HG03520 (cell line): ENCODE measurements at regions not wholly inside any gene's neighbourhood (a gene's known extent, or its start where the extent isn't known, plus 50 kb on each side); places are given as distances from the start of the nearest gene placed in this dataset.

ENCODE experiments used
- ATAC-seq: cut with Tn5 transposase; IDR thresholded peaks from one replicate; pipeline ENCODE4 v1.9.1; 2021; ENCODE audit warnings: mild to moderate bottlenecking, moderate library complexity; ENCODE audit not compliant: unreplicated experiment

DNA sequence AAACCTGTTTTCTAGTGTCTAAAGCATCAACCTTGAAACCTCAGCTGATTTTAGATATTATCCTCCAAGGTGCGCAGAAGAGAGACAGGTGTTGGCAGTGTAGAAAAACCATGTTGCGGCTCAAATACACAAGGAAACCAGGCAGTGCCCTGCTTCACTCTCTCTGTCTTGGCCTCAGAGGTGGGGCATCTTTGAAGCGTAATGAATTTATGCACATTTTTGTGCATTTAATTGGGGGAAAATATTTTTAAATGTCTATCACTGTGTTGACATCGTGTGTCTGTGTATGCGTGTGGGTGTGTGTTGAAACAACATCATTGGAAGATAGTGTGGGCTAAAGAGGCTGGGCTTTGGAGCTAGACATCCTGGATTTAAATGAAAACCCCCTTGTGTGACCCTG, 334.0 kb upstream of the CHD6 start:
- ATAC-seq = no peak

DNA sequence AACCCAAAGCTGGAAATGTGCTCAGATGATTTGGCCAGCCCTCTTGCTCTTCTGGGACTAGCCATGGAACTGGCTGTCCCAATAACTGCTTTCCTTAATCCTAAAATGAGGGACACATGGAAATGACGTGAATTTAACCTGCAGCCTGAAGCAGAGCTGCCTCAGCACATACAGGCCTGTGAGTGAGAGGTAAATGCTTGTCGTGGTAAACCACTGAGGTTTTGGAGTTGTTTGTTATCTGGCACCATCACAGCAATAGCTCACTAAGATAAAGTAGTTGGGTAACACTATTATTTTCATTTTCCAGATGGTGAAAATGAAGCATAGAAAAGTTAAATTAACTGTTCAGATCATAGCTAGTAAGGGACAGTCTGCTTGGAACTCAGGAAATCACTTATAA, 333.4 kb upstream of the CHD6 start:
- no peak for ATAC-seq

DNA sequence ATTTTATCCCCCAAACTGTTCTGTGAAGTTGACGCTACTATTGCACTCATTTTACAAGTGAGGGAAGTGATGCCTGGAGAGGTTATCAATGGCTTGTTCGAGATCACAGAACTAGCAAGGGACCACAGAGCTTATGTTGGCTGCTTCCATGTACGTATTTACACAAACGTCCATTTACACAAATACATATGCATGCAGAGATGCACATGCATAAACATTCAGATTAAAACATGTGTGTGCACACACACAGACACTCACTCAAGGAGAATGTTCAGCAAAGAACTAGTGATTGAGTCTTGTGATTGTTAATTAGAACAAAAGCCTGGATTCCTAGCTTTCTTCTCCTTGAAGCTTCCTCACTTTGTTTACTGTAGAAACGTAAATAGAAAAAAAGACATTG, 321.5 kb upstream of the CHD6 start:
- ATAC-seq = no peak

DNA sequence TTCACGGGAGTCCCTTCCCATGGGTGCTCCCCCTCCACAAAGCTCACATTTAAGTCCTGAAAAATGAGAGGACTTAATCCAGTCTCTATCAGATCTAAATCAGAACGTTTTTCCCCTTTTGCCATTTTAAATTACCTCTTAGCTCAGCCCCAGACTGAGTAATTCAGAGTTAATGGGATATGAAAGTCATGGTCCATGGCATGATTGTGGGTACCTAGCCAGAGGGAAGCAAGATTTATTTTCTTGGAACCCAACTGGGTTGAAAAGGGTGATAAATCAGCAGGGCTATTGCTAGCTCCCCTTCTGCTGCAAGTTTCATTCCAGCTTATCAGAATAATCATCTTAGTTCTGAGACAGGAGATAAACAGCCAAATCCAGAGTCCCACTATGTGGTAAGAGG, 320.2 kb upstream of the CHD6 start:
- ATAC-seq = no peak

DNA sequence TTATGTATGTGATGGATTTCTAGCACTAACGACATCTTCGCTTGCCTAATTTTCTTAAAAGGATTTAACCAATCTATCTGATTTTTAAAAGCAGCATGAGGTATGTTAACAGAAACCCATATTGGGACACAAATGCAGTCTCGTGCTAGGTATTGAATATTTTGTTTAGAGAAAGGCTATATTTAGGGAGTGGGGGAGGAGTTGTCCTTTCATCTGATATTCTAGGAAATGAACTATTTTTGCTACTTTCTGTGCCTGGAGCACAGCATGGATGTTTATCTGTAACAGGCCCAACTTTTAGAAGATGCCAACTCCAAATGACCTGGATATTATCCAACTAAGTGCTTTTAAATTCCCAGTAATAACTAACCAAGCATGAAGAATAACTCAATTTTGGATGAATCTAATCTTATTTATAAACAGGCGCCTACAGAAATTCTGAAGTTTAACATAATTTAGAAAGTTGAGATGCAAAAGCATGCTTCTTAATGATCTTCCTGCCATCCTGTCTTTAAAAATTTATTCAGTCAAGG, 317.1 kb upstream of the CHD6 start:
- ATAC-seq = no peak

DNA sequence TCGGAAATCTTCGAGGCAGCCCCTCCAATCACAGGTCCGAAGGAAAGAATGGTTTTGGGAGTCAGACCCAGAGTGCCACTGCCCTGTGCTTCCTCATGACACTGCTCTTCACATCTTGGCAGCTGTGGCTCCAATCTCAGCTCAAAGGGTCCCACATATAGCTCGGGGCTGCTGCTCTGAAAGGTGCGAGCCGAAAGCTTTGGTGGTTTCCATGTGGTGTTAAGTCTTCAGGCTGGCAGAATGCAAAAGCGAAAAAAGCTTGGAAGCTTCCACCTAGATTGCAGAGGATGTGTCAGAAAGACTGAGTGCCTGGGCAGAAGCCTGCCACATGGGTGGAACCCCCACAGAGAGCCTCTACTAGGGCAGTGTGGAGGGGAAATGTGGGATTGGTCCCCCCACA, 314.3 kb upstream of the CHD6 start:
- ATAC-seq = no peak

DNA sequence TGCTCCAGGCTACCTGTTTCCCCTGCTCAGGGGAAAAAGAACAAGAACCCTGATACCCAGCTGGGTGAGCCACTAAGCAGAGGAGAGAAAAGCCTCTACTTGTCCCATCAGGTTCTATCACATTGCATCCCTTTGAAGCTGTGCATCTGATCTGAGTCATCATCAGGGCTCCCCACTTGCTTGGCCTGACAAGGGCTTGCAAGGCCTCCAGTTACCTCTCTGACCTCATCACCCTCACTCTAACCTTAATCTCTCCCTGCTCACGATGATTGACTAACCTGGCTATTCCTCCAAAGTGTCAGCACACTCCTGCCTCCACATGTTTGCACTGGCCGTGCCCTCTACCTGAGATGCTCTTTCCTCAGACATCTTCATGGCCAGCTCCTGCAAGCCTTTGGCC, 309.5 kb upstream of the CHD6 start:
- no peak for ATAC-seq

DNA sequence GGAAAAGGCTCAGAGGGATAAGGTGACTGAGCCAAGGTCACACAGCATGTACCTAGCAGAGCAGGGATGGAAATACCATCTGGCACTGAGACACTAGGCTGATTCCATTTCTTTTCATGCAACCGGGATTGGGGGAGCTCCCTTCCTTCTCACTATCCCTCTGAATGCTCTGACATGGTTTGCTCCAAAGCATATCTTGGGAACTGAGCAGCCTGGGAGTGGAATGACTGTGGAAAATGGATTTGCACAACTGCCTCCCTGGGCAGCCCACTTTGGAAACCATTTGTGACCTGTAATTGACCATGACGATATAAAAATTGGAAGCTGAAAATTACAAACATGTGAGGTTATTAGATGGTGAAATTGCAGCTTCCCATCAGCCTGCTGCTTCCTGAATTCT, 309.0 kb upstream of the CHD6 start:
- ATAC-seq = no peak

DNA sequence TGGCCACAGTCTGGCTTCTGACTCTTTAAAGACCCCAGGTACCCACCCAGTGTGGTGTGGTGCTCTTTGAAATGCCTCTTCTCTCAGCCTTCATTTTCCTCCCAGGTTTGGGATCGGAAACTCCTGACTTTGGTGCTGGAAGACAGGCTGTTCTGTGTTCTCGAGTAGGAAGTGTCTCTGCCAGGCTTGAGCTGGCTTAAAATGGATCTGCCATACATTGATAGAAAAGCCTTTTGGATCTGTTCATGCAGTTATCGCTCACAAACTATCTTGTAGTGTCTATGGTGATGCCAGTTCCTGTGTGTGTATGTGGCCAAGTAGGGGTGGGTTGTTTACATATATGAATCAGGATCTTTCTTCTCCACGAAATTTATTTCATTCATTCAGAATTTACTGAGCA, 307.3 kb upstream of the CHD6 start:
- ATAC-seq = no peak

DNA sequence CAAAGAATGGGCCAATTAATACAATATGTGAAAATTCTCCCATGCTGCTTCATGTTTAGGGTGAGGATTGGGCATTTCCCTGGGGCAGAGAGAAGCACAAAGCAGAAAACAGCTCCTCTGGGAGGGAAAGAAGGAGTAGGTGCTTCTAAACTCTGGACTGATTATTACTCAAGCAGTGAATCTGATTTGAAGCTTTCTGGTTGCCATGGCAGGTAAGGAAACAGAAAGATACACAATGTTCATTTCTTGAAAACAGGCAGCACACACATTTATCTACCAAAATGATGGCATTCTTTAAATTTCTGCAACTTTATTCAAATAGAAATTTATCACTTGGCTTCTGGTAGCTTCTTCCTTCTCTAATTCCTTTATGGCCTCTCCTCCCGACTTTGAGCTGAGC, 305.4 kb upstream of the CHD6 start:
- no peak for ATAC-seq

DNA sequence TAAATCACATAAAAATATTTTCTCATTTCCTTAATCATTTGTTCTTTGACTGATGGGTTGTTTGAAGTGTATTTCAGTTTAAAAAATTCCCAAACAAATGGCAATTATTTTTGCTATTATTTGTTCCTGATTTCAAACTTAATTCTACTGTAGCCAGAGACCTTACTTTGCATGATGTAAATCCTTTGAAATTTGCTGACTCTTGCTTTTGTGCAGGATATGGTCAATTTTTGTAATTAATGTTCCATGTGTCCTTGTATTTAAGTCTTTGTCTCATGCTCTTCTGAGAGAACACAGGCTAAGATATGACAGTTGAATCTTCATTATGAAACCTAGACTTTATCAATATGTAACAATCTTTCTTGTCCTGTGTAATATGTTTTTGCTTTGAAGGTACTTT, 295.0 kb upstream of the CHD6 start:
- ATAC-seq = no peak

DNA sequence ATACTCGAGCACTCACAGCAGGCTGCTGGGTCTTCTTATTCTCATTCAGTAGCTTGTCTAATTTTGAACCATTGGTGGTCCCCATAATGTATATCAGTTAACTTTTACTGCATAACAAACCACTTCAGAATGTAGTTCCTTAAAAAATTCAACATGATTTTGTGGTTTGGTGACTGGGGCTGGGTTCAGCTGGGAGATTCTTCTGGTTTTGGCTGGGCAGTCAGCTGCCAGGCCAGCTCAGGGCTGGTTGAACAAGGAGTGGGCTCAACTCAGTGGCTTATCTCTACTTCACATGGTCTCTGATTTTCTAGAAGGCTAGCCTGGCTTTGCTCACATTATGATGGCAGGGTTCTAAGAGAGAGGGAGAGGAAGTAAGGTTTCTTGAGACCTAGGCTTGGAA, 292.4 kb upstream of the CHD6 start:
- no peak for ATAC-seq

DNA sequence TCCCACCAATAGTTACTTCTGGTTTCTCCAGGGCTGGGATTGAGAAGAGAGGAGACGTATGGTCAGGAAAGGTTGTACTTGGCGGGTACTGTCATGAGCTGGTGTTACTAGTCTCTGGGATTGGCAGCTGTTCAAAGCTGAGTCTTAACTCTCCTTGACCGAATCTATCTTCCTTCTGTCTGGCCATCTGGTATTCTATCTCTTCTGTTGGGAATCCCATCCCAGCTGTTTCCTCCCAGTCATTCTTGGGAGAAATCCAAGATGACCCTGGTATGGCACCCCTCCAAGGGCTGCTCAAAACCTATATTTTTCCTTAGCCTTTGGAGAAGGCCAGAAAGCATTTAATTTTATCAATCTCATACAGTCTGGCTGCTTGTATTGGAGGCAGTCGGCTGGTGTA, 287.0 kb upstream of the CHD6 start:
- ATAC-seq = no peak

DNA sequence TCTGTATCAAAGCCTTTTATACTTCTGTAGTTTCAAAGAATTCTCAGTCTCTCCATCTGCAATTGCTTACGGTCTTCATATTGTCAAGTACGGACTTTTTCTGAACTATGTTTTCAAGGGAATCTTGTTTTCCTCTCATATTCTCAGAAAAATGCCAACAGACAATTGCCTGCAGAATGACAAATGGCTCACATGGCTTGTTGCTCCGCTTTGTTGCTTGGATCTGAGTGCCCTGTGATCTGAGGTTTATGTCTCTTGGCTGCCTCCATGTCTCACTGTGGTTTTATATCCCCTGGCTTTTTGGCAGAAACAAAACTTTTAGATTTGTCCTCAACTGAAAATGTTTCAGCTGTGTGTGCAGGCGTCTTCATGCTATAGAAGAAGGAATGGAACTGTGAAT, 285.4 kb upstream of the CHD6 start:
- ATAC-seq = no peak

DNA sequence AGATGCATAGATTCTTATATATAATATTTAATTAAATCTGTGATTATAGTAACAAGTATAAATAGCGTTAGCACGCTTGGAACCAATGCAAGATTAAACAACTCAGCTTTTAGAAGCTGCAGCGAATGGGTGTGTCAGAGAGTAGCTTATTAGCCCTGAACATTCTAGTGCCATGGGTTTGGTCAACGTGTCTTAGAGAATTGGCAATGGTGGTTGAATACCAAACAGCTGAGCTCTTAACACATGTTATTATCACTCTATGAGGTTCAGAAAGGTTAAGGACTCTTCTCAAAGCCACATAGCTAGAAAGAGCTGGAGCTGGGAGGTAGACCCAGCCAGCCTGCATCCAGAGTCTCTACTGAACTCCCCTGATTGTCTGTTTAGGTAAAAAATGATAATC, 284.2 kb upstream of the CHD6 start:
- no peak for ATAC-seq

DNA sequence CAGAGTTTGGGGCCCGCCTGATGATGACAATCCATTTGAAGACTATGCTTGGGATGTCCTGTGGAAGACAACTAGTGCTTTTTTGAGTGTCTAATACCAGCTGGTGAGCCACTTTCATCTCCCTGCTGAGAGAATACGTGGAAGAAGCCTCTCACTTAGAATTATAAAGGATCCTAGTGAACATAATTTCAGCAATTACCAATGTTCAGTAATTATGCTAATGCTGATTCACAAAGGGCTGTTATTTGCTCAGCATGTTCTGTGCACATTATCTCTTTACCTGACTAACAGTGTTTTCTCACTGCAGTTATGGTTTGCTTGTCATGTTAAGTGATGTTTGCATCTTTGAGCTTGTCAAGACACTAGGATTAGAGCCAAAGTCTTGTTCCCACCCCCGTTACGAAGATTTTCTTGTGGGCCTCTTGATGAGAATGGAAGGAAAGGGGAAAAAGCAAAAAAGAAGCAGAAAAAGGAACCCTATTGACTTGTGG, 282.1 kb upstream of the CHD6 start:
- ATAC-seq = no peak

DNA sequence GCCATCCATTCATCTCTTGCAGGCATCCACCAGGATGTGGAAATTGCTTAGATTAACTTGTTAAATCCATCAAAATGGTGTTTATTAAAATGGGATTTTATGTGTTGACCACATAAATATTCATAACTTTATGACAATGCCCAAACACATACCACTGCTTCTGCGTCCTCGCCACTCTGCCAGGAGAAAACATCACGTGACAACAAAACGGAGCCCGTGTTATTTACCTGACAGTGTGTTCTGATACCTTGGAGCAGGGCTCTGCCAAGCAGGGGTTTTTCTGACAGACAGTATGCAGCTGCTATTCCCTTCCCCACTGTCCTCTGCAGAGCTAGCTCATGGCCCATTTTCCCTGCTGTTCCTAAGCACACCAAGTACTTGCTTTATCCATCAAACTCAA, 279.5 kb upstream of the CHD6 start:
- ATAC-seq = no peak

DNA sequence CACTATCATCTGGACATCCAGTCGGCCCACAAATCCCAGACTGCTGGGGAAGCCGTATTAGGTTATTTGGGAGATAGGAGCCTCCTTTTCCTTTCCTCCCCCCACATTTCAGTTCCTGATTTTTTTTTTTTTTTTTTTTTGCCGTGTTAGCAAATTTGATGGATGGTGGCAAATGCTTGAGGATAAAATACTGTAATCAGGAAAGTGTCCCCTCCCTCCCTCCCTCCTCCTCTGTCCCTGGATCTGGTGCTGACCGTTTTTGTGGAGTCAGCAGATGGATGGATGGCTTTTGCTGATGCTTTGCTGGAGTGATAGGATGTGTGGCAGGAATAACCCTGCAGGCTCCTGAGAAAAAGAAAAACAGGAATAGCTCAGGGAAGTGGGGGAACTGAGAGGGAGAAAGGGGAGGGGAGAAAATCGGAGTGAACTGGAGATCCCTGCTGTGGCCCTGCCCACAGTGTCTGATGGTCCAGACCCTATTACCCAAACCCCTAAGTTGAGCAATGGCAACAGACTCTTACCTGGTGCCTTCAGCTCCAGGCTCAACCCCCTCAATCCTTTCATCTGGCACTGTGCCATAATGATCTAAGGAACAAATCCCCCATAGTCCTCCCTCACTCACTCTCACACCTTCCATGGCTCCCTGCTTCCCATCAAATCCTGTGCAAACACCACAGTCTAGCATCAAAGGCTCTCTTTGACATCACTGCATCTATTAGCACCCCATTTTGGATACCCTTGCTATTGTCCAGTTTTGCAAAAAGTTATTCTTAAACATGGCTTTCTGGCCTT, 277.3 kb upstream of the CHD6 start:
- no peak for ATAC-seq

DNA sequence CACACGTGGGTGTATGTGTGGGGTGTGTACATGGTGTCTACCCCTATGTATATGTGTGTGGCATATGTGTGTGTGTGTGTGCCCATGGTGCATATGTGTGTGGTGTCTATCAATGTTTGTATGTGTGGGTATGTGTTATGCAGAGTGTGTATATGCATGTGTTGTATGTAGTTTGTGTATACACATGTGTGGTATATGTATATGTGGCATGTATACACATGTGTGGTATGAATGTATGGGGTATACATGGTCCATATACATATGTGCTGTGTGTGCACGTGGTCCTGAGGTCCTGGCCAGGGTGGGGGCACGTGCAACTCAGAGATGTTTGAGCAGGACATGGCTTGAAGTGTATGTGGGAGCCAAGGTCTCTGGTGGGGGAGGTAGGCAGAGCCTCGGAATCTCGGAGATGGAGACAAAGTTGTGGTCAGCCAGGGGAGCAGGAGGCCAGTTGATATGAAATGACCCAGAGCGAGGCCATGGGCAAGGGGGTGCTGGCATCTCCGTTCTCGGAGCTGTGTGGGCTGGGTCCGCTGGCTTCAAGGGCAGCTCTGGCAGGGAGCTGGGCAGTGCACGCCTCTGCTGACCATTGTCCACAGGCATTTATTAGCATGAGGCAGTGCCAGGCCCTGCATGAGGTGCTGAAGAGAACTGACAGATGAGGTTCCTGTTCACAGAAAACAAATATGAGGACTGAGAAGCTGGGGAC, 276.2 kb upstream of the CHD6 start:
- ATAC-seq = no peak

DNA sequence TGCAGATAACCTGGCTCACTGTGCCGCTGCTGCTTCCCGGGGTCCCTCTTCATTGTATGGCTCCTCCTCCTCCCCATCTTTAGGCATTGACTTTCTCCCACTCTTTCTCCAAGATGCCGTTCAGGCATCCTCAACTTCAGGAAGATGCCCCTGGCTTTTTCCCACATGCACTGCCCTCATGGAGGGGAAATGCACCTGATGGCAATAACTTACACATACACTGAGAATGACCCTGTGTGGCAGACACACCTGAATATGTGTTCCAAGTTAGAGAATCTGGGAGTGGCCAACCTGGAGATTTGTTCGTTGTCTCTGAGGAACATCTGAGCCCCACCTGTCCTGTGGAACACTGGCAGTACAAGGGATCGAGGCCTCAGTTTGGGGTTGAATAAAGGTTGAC, 273.9 kb upstream of the CHD6 start:
- ATAC-seq = no peak

DNA sequence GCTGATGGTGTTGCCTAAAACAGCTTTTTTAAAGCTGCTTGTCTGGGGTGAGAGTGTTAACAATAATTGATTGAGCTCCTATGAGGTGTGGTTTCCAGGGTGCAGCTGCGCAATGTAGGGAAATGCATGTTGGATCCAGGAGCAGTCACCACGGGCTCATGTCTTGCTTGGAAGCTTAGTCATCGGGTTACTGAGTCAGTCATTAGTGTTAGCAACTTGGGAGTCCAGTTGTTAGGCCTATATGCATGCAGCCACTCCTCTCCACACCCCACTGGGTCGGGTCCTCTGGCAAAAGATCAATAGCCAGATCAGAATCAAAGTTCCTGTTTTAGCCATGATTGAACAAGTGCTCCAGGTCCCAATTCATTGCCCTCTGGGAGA, 271.7 kb upstream of the CHD6 start:
- ATAC-seq = no peak

DNA sequence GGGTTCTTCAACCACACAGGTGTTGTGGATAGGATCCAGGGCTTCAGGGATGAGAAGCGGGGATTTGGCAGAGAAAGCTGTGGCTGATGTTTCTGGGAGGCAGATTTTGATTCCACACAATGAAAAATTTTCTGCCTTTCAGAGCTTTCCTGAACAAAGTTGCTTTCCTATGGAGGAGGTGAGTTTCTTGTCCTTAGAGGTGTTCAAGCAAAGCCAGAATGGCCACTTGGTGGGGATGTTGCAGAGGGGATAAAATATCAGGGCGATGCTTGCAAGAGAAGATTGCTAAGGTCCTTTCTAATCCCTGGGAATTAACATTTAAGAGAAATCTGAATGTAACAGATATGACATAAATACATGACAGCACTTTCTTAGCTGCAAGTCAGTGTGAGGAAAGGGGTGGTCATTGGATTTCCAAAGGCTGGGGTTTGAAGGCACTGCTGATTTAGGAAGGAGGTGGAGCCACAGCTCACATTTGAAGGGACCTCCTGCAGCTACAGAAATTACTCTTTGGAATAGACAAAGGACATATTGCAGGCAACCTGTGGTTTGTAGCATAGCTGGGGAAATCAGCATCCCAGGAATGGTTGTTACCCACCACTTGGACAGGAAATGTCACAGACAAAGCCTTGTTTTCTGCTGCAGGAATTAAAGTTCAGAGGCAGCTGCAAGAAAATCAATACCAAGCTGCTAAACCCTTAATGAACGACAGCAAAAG, 271.1 kb upstream of the CHD6 start:
- no peak for ATAC-seq
